ENCODE measurements at regions not wholly inside any gene's neighbourhood (a gene's known extent, or its start where the extent isn't known, plus 50 kb on each side); places are given as distances from the start of the nearest gene placed in this dataset.

DNA sequence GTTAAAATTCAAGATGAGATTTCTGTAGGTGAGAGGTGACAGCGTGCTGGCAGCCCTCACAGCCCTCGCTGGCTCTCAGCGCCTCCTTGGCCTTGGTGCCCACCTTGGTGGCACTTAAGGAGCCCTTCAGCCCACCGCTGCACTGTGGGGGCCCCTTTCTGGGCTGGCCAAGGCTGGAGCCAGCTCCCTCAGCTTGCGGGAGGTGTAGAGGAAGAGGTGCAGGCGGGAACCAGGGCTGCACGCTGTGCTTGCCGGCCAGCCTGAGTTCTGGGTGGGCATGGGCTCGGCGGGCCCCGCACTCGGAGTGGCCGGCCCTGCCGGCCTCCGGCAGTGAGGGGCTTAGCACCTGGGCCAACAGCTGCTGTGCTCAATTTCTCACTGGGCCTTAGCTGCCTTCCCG lies 320.0 kb upstream of the VWC2 start:
- TF ChIP-seq SETDB1 (IDR thresholded peaks at IDR 0.05; ENCODE audit: insufficient read length, low read length): no peak
- TF ChIP-seq, protein P1, sequence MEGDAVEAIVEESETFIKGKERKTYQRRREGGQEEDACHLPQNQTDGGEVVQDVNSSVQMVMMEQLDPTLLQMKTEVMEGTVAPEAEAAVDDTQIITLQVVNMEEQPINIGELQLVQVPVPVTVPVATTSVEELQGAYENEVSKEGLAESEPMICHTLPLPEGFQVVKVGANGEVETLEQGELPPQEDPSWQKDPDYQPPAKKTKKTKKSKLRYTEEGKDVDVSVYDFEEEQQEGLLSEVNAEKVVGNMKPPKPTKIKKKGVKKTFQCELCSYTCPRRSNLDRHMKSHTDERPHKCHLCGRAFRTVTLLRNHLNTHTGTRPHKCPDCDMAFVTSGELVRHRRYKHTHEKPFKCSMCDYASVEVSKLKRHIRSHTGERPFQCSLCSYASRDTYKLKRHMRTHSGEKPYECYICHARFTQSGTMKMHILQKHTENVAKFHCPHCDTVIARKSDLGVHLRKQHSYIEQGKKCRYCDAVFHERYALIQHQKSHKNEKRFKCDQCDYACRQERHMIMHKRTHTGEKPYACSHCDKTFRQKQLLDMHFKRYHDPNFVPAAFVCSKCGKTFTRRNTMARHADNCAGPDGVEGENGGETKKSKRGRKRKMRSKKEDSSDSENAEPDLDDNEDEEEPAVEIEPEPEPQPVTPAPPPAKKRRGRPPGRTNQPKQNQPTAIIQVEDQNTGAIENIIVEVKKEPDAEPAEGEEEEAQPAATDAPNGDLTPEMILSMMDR (tag by site-specific recombination; IDR thresholded peaks at IDR 0.05): no peak
- TF ChIP-seq ZNF10 (tag by site-specific recombination; IDR thresholded peaks at IDR 0.05): no peak

Measured in HEK293 (cell line).